RWPE2 (cell line): ENCODE measurements at regions not wholly inside any gene's neighbourhood (a gene's known extent, or its start where the extent isn't known, plus 50 kb on each side); places are given as distances from the start of the nearest gene placed in this dataset.

ENCODE experiments used
- ATAC-seq: fragments of 200-7000 bp; cut with Tn5 transposase; 3 replicates; pipeline ENCODE4 v1.9.1; 2021; ENCODE audit warnings: low read depth
- DNase-seq: peaks from one replicate; pipeline ENCODE4 v3.0.0-alpha.2; 2020; ENCODE audit warnings: low spot score
- H3K27ac ChIP-seq: fragments of 450-650 bp; 2 replicates; pipeline ENCODE4 v1.5.1; 2017; ENCODE audit warnings: mild to moderate bottlenecking; ENCODE audit not compliant: poor library complexity, severe bottlenecking
- H3K27me3 ChIP-seq: fragments of 250-450 bp; sonication (Bioruptor Pico); 2 replicates; pipeline ENCODE4 v1.5.1; 2021; ENCODE audit warnings: mild to moderate bottlenecking, moderate library complexity; ENCODE audit not compliant: insufficient read depth, poor library complexity, severe bottlenecking
- H3K36me3 ChIP-seq: fragments of 250-450 bp; sonication (Bioruptor Pico); 2 replicates; pipeline ENCODE4 v1.5.1; 2020; ENCODE audit warnings: low read depth, mild to moderate bottlenecking, moderate library complexity
- H3K4me1 ChIP-seq: fragments of 250-450 bp; sonication (Bioruptor Pico); 2 replicates; pipeline ENCODE4 v1.5.1; 2021; ENCODE audit warnings: mild to moderate bottlenecking, moderate library complexity; ENCODE audit not compliant: insufficient read depth, poor library complexity, severe bottlenecking
- H3K4me3 ChIP-seq: fragments of 250-450 bp; sonication (Bioruptor Pico); 2 replicates; pipeline ENCODE4 v1.5.1; 2021; ENCODE audit warnings: mild to moderate bottlenecking, moderate library complexity; ENCODE audit not compliant: severe bottlenecking
- H3K9me3 ChIP-seq: fragments of 250-450 bp; sonication (Bioruptor Pico); 2 replicates; pipeline ENCODE4 v1.5.1; 2021; ENCODE audit warnings: mild to moderate bottlenecking, moderate library complexity; ENCODE audit not compliant: severe bottlenecking
- CTCF ChIP-seq: fragments of 450-650 bp; IDR thresholded peaks from one replicate; pipeline ENCODE4 v1.5.1; 2017; ENCODE audit warnings: mild to moderate bottlenecking, moderate library complexity; ENCODE audit not compliant: poor library complexity, severe bottlenecking

- ATAC-seq (peak; percentile 40; the same call in 1 of the 3 replicates), DNase-seq (no peak)
- Histone ChIP-seq H3K4me3 (no peak overlapping the region), H3K27me3 (no peaks in the 10 kb centered on the region), H3K27ac (no peak overlapping the region), H3K9me3 (no peaks in the 10 kb centered on the region), H3K4me1 (no peaks in the 10 kb centered on the region), H3K36me3 (no peaks in the 10 kb centered on the region)
- TF ChIP-seq CTCF = no peak
Observed at GRCh38 chr17:49913226-49914095, 55.5 kb upstream of the DLX4 start.

GRCh38 chr17:49914096-49914490 lies 54.9 kb upstream of the DLX4 start:
- no peak for TF ChIP-seq CTCF
- Histone ChIP-seq H3K27me3 (no peaks in the 10 kb centered on the region), H3K9me3 (no peaks in the 10 kb centered on the region), H3K36me3 (no peaks in the 10 kb centered on the region), H3K27ac (no peak overlapping the region), H3K4me1 (no peaks in the 10 kb centered on the region), H3K4me3 (no peak overlapping the region)
- ATAC-seq (no peak), DNase-seq (no peak)

GRCh38 chr17:49914664-49915063 lies 54.3 kb upstream of the DLX4 start:
- H3K36me3 ChIP-seq = no peaks in the 10 kb centered on the region
- no peak for DNase-seq
- no peak overlapping the region for H3K27ac ChIP-seq
- H3K27me3 ChIP-seq = no peaks in the 10 kb centered on the region
- H3K9me3 ChIP-seq = no peaks in the 10 kb centered on the region
- ATAC-seq = no peak
- TF ChIP-seq CTCF = no peak
- H3K4me3 ChIP-seq = no peak overlapping the region
- H3K4me1 ChIP-seq = no peaks in the 10 kb centered on the region

GRCh38 chr17:49915260-49915659 lies 53.7 kb upstream of the DLX4 start:
- Histone ChIP-seq H3K4me3 (no peak overlapping the region), H3K4me1 (no peaks in the 10 kb centered on the region), H3K36me3 (no peaks in the 10 kb centered on the region), H3K27ac (no peak overlapping the region), H3K27me3 (no peaks in the 10 kb centered on the region), H3K9me3 (no peaks in the 10 kb centered on the region)
- DNase-seq (no peak), ATAC-seq (no peak)
- TF ChIP-seq CTCF = no peak

- H3K36me3 ChIP-seq = no peaks in the 10 kb centered on the region
- no peak overlapping the region for H3K4me3 ChIP-seq
- H3K27ac ChIP-seq = no peak overlapping the region
- no peaks in the 10 kb centered on the region for H3K27me3 ChIP-seq
- DNase-seq (no peak), ATAC-seq (no peak)
- H3K9me3 ChIP-seq = no peaks in the 10 kb centered on the region
- H3K4me1 ChIP-seq = no peaks in the 10 kb centered on the region
- no peak for TF ChIP-seq CTCF
Observed at GRCh38 chr17:49915670-49916069, 53.3 kb upstream of the DLX4 start.
